GM21528 (cell line): ENCODE measurements at regions not wholly inside any gene's neighbourhood (a gene's known extent, or its start where the extent isn't known, plus 50 kb on each side); places are given as distances from the start of the nearest gene placed in this dataset.

ENCODE experiments used
- ATAC-seq: cut with Tn5 transposase; IDR thresholded peaks from one replicate; pipeline ENCODE4 v1.9.1; 2021; ENCODE audit warnings: mild to moderate bottlenecking, moderate library complexity; ENCODE audit not compliant: unreplicated experiment, low FRiP score

DNA sequence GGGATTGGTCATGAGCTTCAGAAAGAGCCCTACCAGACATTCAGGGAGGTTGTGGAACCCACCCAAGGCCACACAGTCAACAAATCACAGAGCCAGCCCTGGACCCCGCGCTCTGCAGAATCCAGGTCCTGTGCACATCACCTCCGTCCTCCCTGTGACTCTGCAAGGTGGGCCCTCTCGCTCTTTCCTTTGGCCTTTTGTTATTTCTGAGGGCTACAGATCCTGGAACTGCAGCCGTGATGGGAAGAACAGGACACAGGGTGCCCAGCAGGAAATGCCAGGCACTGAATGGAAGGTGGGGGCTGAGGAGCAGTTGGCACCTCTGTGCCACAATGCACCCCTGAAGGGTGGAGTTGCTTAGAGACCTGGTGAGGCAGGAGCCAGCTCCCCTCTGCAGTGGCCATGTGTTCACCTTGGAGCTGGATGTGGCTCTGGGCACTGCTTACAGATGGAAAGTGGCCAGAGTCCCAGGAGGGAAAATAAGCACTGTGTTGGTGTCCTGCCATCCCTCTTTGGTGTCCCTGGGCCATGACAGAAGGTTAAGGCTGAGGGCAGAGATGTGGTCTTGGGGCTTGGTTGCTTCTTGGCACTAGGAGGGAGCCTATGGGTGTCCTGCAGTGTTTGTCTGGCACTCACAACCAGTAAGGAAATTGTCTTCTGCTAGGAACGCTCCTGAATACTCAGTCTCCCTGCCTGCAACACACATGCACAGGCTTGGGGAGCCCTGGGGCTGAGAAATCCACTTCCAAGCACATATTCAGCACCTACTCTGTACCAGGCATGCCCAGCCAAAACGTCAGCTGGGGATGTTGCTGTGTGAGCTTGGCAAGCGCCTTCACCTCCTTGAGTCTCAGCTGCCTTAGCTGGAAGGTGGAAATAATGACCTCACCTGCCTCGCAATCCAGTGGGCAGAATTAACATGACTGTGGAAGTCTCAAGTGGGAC, 98.0 kb upstream of the SLC6A6 start:
- no peak for ATAC-seq

- no peak for ATAC-seq
Measured at GRCh38 chr3:14305324-14305723, 97.1 kb upstream of the SLC6A6 start.

GRCh38 chr3:14306142-14306541, 96.3 kb upstream of the SLC6A6 start:
- no peak for ATAC-seq

DNA sequence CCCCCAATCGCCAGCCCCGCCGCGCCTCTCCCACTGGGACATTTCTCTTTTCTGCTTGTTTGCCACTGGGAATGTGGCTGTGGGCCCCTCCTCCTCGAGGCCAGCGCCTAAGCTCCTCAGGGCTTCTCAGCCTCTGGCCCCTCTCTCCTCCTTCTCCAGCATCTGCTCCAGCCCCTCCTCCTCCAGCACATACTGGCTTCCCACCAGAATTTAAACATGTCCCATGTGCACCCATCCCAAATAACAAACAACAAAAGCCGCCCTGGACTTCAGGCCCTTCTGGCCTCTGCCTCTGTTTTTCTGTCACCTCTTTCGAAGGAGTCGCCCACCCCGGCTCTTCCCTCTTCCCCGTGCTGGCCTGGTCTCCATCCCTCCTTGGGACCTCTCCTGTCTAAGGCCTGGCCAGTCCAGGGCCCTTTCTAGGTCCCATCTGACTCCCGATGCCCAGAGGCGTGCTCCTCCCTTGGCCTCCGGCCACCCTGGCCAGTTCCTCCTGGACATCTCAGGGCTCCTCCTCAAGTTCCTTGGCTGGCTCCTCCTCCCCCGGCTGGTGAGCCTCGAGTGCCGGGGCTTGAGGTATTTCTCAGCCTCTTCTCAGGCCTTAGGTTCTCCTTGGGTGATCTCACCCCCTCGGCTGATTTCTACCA, 94.6 kb upstream of the SLC6A6 start:
- no peak for ATAC-seq

GRCh38 chr3:14311729-14312128, 90.7 kb upstream of the SLC6A6 start:
- ATAC-seq: no peak

GRCh38 chr3:14312375-14312774, 90.0 kb upstream of the SLC6A6 start:
- ATAC-seq: no peak

DNA sequence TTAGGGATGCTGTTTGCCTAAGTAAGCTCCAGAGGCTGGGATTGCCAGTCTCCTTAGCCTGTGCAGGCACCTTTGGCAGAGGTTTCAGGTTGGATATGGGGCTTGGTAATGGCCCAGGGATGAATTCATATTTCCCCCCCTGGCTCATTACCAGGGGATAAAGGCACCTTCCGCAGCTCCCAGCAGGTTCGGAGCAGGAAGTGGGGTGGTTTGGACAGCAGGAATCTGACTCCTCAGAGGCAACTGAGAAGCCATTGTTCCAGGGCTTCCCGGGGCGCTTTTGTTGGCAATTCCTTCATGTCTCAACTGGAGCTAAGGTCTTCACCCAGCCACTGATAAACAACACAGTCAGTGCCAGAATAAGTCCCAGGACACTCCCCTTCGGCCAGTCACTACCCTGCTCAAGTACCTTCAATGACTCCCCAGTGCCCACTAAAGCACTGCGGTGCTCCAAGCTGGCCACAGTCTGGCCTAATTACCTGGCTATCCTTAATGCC, 85.3 kb upstream of the SLC6A6 start:
- ATAC-seq: no peak

GRCh38 chr3:14318646-14319045, 83.8 kb upstream of the SLC6A6 start:
- ATAC-seq: no peak

DNA sequence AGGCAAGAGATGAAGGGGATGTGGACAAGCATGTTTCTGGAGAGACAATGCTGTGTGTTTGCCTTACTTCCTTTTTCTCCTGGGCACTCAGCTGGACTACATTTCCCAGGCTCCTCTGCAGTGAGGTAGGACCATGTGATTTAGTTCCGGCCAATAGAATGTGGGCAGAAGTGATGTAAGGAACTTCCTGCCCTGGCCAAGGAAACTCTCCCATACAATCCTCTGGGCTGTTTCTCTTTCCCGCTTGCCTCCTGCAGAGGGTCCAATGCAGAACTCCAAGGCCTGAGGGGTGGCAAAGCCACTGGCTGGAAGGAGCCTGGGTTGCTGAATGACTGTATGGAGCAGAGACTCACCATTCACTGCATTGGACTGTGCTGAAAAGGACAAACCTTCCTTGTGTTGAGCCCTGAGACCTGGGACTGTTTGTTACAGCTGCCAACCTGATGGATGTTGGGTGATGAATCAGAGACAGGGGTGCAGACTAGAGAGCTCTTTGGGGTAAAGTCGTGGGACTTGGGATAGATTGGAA, 82.7 kb upstream of the SLC6A6 start:
- peak; percentile 93 for ATAC-seq

DNA sequence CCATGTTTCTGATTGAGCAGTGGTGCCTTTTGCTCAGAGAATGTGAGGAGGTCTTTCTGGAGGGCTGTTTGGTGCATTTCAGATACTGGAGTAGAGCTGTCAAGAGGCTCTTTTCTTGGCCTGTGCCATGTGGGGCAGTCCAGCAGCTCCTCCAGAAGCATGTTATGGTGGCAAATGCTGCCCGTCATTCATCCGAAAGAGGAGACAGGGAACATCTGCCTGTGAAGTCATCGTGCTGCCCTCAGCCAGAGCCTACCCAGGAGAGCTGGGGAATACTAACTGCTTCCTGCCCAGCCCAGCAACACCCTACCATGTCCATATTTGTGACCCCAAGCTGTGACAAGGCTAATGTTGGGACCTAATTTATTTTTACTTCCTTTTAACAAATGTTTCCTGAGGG, 82.2 kb upstream of the SLC6A6 start:
- no peak for ATAC-seq

GRCh38 chr3:14322001-14322400, 80.4 kb upstream of the SLC6A6 start:
- no peak for ATAC-seq

- no peak for ATAC-seq
Measured at GRCh38 chr3:14322667-14323295, 79.6 kb upstream of the SLC6A6 start.

DNA sequence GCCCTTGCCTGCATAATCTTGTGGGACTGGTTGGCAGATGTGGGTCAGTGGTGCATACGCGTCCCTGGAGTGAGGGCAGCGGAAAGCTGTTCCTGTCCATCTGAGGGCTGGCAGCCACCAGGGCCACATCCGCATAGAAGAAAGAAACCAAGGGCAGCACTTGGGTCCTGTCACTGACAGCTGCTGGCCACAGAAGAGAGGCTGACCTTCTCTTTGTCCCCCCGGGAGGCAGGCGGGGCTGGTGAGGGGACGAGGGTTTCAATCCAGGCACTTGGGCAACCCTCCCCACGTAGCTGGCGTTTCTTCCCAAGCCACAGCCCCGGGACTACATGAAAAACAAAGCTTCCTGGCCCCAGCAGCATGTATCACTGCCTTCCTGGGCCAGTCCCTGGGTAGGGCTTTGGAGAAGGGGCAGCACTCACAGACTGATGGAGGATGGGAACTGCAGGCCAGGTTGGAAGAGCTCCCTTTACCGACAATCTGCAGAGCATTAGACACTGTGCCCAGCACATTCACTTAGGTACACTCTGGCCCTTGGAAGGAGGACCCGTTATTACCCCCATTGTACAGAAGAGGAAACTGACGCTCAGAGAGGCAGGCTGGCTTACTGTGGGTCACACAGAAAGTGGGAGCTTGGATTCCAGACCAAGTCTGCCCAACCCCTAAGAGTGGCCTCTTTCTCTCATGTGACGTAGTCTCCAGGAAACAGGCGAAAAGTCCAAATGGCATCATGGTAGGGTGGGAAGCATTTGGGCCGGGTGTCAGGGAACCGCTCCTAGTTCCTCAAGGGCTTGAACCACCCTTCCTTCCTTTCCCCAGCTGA, 78.8 kb upstream of the SLC6A6 start:
- no peak for ATAC-seq

GRCh38 chr3:14324224-14324944, 78.0 kb upstream of the SLC6A6 start:
- ATAC-seq: no peak

DNA sequence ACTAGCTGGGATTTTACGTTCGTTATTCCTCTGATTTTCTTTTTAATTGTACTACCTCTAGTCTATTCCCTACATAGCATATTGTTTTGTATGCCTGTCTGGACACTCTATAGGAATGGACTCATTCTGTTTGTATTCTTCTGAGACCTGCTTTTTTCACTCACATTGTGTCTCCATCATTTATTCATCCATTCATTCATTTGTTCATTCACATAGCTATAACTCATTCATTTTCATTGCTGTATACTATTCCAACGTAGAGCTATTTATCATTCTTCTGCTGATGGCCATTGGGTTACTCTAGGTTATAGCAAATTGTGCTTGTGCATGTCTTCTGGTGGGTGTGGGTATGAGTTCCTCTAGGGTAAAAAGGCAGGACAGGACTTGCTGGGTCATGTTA, 74.0 kb upstream of the SLC6A6 start:
- ATAC-seq: no peak

GRCh38 chr3:14329116-14329830, 73.1 kb upstream of the SLC6A6 start:
- no peak for ATAC-seq

- ATAC-seq: no peak
Measured at GRCh38 chr3:14329842-14330241, 72.6 kb upstream of the SLC6A6 start.

DNA sequence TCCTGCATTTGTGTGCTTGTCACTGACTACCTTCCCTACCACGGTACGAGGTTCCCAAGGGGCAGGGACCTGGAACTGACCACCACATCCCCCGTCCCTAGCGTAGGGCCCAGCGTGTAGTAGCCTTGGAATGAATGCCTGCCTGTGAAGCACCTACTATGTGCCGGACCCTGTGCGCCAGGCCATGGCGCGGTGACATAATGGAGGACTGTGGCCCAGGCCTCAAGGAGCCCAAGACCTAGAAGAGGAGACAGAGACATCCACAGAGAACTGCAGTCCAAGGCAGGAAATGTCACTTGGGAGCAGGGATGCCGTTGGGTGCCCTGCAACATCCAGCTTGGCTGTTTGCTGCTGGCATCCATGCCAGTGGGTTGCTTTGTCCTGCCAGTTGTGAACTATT, 71.9 kb upstream of the SLC6A6 start:
- no peak for ATAC-seq

- ATAC-seq: no peak
Measured at GRCh38 chr3:14331251-14331650, 71.2 kb upstream of the SLC6A6 start.
